ENCODE measurements at regions not wholly inside any gene's neighbourhood (a gene's known extent, or its start where the extent isn't known, plus 50 kb on each side); places are given as distances from the start of the nearest gene placed in this dataset.

- no peak overlapping the region for H3K4me3 Mint-ChIP-seq
- no peak overlapping the region for H3K27ac Mint-ChIP-seq
- H3K9me3 Mint-ChIP-seq: no peaks in the 10 kb centered on the region
- no peak for DNase-seq
- H3K36me3 Mint-ChIP-seq (ENCODE audit: low read depth): no peaks in the 10 kb centered on the region
- no peaks in the 10 kb centered on the region for H3K27me3 Mint-ChIP-seq (ENCODE audit: low read depth, poor library complexity)
- TF ChIP-seq CTCF (IDR thresholded peaks at IDR 0.05): no peak
- no peaks in the 10 kb centered on the region for H3K4me1 Mint-ChIP-seq
Measured at GRCh38 chr3:102756706-102757105, 321.9 kb downstream of the ZPLD1 start.

- no peak for TF ChIP-seq CTCF (IDR thresholded peaks at IDR 0.05)
- H3K36me3 Mint-ChIP-seq (ENCODE audit: low read depth): no peaks in the 10 kb centered on the region
- no peak overlapping the region for H3K4me3 Mint-ChIP-seq
- no peak for DNase-seq
- H3K4me1 Mint-ChIP-seq: no peaks in the 10 kb centered on the region
- no peak overlapping the region for H3K27ac Mint-ChIP-seq
- H3K27me3 Mint-ChIP-seq (ENCODE audit: low read depth, poor library complexity): no peaks in the 10 kb centered on the region
- H3K9me3 Mint-ChIP-seq: no peaks in the 10 kb centered on the region
Measured at GRCh38 chr3:102757950-102758349, 323.1 kb downstream of the ZPLD1 start.

GRCh38 chr3:102761766-102762165 lies 327.0 kb downstream of the ZPLD1 start:
- no peak for DNase-seq
- Mint-ChIP-seq H3K4me1 (no peaks in the 10 kb centered on the region), H3K27ac (no peak overlapping the region), H3K4me3 (no peak overlapping the region), H3K36me3 (ENCODE audit: low read depth) (no peaks in the 10 kb centered on the region), H3K27me3 (ENCODE audit: low read depth, poor library complexity) (peaks cover 6% of the 10 kb centered on the region), H3K9me3 (no peaks in the 10 kb centered on the region)
- TF ChIP-seq CTCF (IDR thresholded peaks at IDR 0.05): no peak

DNA sequence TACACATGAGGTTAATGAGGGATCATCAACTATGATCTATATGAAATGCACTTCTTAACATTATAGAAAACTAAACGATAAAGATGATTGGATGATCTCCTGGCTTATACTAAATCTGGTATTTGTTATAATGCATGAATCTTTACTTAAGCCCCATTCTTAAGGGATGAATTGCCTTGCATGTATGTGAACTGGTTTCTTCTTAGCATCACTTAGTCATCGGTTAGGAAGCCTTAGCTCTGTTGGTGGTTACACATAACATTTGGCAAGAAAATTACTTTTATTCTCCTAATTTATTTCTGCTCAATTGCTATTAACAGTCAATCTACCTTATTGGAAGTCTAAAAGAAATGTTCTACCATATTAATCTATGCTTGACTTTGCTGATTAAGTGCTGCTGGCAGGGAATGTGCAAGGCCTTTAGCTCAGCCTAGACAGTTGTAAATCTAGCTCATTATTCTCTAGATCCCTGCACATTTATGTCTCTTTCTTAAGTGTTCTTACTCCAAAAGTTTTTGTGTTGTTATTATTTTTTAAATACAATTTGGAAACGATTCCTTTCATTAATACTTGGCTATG lies 356.0 kb downstream of the ZPLD1 start:
- TF ChIP-seq CTCF (IDR thresholded peaks at IDR 0.05): no peak
- H3K27ac Mint-ChIP-seq: no peak overlapping the region
- H3K4me3 Mint-ChIP-seq: no peak overlapping the region
- peaks cover 3% of the 10 kb centered on the region for H3K27me3 Mint-ChIP-seq (ENCODE audit: low read depth, poor library complexity)
- no peaks in the 10 kb centered on the region for H3K36me3 Mint-ChIP-seq (ENCODE audit: low read depth)
- no peaks in the 10 kb centered on the region for H3K9me3 Mint-ChIP-seq
- DNase-seq: no peak
- H3K4me1 Mint-ChIP-seq: no peaks in the 10 kb centered on the region

- Mint-ChIP-seq H3K4me1 (no peaks in the 10 kb centered on the region), H3K27me3 (ENCODE audit: low read depth, poor library complexity) (peaks cover 3% of the 10 kb centered on the region), H3K4me3 (no peak overlapping the region), H3K27ac (no peak overlapping the region), H3K36me3 (ENCODE audit: low read depth) (no peaks in the 10 kb centered on the region), H3K9me3 (no peaks in the 10 kb centered on the region)
- no peak for TF ChIP-seq CTCF (IDR thresholded peaks at IDR 0.05)
- no peak for DNase-seq
Measured at GRCh38 chr3:102791641-102792589, 357.1 kb downstream of the ZPLD1 start.
